HEK293 (cell line): ENCODE measurements at regions not wholly inside any gene's neighbourhood (a gene's known extent, or its start where the extent isn't known, plus 50 kb on each side); places are given as distances from the start of the nearest gene placed in this dataset.

Source experiments
- CTCF ChIA-PET: fragments of 350-600 bp; formaldehyde crosslinking; extraction: SDS; loops from one replicate; lab custom pipeline; 2021; ENCODE audit warnings: antibody characterized with exemption; lab: Yijun Ruan, JAX
- POLR2A ChIA-PET: fragments of 300-600 bp; formaldehyde crosslinking; extraction: SDS; loops from one replicate; lab custom pipeline; 2020; ENCODE audit warnings: antibody characterized with exemption, inconsistent platforms; lab: Yijun Ruan, JAX
- H3K27ac ChIP-seq: fragments of 200-500 bp; sonication (Bioruptor generic); 2 replicates; pipeline ENCODE4 v1.5.1; 2014; ENCODE audit warnings: low read depth, low read length, control low read depth, inconsistent platforms; ENCODE audit errors: extremely low read depth
- H3K36me3 ChIP-seq, 2 experiments: fragments of 200-500 bp in 1 of 2; sonication (Bioruptor generic) in 1 of 2; 1 replicate in 1 of 2; 2 replicates in 1 of 2; pipeline ENCODE4 v1.5.1; 2014 to 2017; ENCODE audit warnings: inconsistent platforms in 2 of 2, low read length in 2 of 2; ENCODE audit not compliant: control insufficient read depth in 2 of 2, insufficient read depth in 1 of 2
- H3K4me1 ChIP-seq: fragments of 200-500 bp; sonication (Bioruptor generic); 2 replicates; pipeline ENCODE4 v1.5.1; 2014; ENCODE audit warnings: mild to moderate bottlenecking, low read length, inconsistent platforms; ENCODE audit not compliant: control insufficient read depth, insufficient read depth
- H3K4me3 ChIP-seq: 2 replicates; pipeline ENCODE4 v1.5.1; 2011; ENCODE audit warnings: low read depth, mild to moderate bottlenecking, control low read depth, low read length, moderate library complexity
- H3K9me3 ChIP-seq: fragments of 200-500 bp; sonication (Bioruptor generic); 2 replicates; pipeline ENCODE4 v1.5.1; 2014; ENCODE audit warnings: low read depth, low read length, inconsistent platforms; ENCODE audit not compliant: control insufficient read depth, insufficient read depth
- ELK4 ChIP-seq: IDR thresholded peaks from 2 replicates; pipeline ENCODE4 v1.6.1; 2011; ENCODE audit warnings: mild to moderate bottlenecking, low read depth, low read length, borderline replicate concordance
- GLI2 ChIP-seq: fragments of 450-650 bp; formaldehyde crosslinking; IDR thresholded peaks from 2 replicates; pipeline ENCODE4; 2017; ENCODE audit warnings: missing biosample characterization, missing genetic modification characterization, low read depth, borderline replicate concordance
- HOXC10 ChIP-seq: sonication (generic); formaldehyde crosslinking; IDR thresholded peaks from 2 replicates; pipeline ENCODE4 v1.8.1; 2023; ENCODE audit warnings: mild to moderate bottlenecking, missing genetic modification reagents
- REST ChIP-seq: fragments of 450-650 bp; formaldehyde crosslinking; IDR thresholded peaks from 2 replicates; pipeline ENCODE4 v1.5.1; 2016; ENCODE audit warnings: missing biosample characterization, missing genetic modification characterization
- SCRT1 ChIP-seq: fragments of 450-650 bp; formaldehyde crosslinking; IDR thresholded peaks from 2 replicates; pipeline ENCODE4 v1.5.1; 2016; ENCODE audit warnings: missing biosample characterization, missing genetic modification characterization, borderline replicate concordance
- ZBTB8A ChIP-seq: fragments of 450-650 bp; formaldehyde crosslinking; IDR thresholded peaks from 2 replicates; pipeline ENCODE4 v1.5.1; 2016; ENCODE audit warnings: missing biosample characterization, missing genetic modification characterization
- ZNF138 ChIP-seq: fragments of 450-650 bp; formaldehyde crosslinking; IDR thresholded peaks from 2 replicates; pipeline ENCODE4 v1.5.1; 2016; ENCODE audit warnings: missing biosample characterization, missing genetic modification characterization, borderline replicate concordance
- ZNF140 ChIP-seq: fragments of 450-650 bp; formaldehyde crosslinking; IDR thresholded peaks from 2 replicates; pipeline ENCODE4 v1.5.1; 2016; ENCODE audit warnings: missing biosample characterization, missing genetic modification characterization
- ZNF157 ChIP-seq: fragments of 450-650 bp; formaldehyde crosslinking; IDR thresholded peaks from 2 replicates; pipeline ENCODE4 v1.5.1; 2016; ENCODE audit warnings: missing biosample characterization, missing genetic modification characterization
- ZNF223 ChIP-seq: fragments of 450-650 bp; formaldehyde crosslinking; IDR thresholded peaks from 2 replicates; pipeline ENCODE4 v1.5.1; 2016; ENCODE audit warnings: missing biosample characterization, missing genetic modification characterization
- ZNF311 ChIP-seq: fragments of 450-650 bp; formaldehyde crosslinking; IDR thresholded peaks from 2 replicates; pipeline ENCODE4 v1.5.1; 2017; ENCODE audit warnings: missing biosample characterization, missing genetic modification characterization, borderline replicate concordance
- ZNF391 ChIP-seq: fragments of 450-650 bp; formaldehyde crosslinking; IDR thresholded peaks from 2 replicates; pipeline ENCODE4 v1.5.1; 2016; ENCODE audit warnings: low read depth, missing biosample characterization, missing genetic modification characterization, borderline replicate concordance
- ZNF426 ChIP-seq: fragments of 450-650 bp; formaldehyde crosslinking; IDR thresholded peaks from 2 replicates; pipeline ENCODE4 v1.5.1; 2017; ENCODE audit warnings: missing biosample characterization, missing genetic modification characterization, mild to moderate bottlenecking, inconsistent platforms, moderate library complexity
- ZNF488 ChIP-seq: fragments of 450-650 bp; formaldehyde crosslinking; IDR thresholded peaks from 2 replicates; pipeline ENCODE4 v1.5.1; 2016; ENCODE audit warnings: missing biosample characterization, missing genetic modification characterization
- ZNF513 ChIP-seq: fragments of 450-650 bp; IDR thresholded peaks from 2 replicates; pipeline ENCODE4 v1.5.1; 2018; ENCODE audit warnings: missing biosample characterization, missing genetic modification characterization
- ZNF521 ChIP-seq: fragments of 450-650 bp; formaldehyde crosslinking; IDR thresholded peaks from 2 replicates; pipeline ENCODE4 v1.5.1; 2017; ENCODE audit warnings: missing biosample characterization, mild to moderate bottlenecking, missing genetic modification characterization
- ZNF548 ChIP-seq: fragments of 450-650 bp; formaldehyde crosslinking; IDR thresholded peaks from 2 replicates; pipeline ENCODE4 v1.5.1; 2016; ENCODE audit warnings: missing biosample characterization, missing genetic modification characterization
- ZNF549 ChIP-seq: fragments of 450-650 bp; IDR thresholded peaks from 2 replicates; pipeline ENCODE4 v1.5.1; 2018; ENCODE audit warnings: missing biosample characterization, missing genetic modification characterization, mild to moderate bottlenecking, inconsistent platforms, moderate library complexity
- ZNF623 ChIP-seq: fragments of 450-650 bp; formaldehyde crosslinking; IDR thresholded peaks from 2 replicates; pipeline ENCODE4 v1.5.1; 2016; ENCODE audit warnings: missing biosample characterization, missing genetic modification characterization
- ZNF654 ChIP-seq: fragments of 450-650 bp; formaldehyde crosslinking; IDR thresholded peaks from 2 replicates; pipeline ENCODE4 v1.5.1; 2016; ENCODE audit warnings: low read depth, missing biosample characterization, missing genetic modification characterization
- ZXDB ChIP-seq: fragments of 450-650 bp; formaldehyde crosslinking; IDR thresholded peaks from 2 replicates; pipeline ENCODE4 v1.5.1; 2016; ENCODE audit warnings: missing biosample characterization, missing genetic modification characterization

- no peak for TF ChIP-seq ZNF654 (tag by site-specific recombination)
- no peak for TF ChIP-seq ZNF548 (tag by site-specific recombination)
- TF ChIP-seq ELK4: no peak
- TF ChIP-seq GLI2: no peak
- TF ChIP-seq ZNF223 (tag by site-specific recombination): no peak
- no peak for TF ChIP-seq SCRT1 (tag by site-specific recombination)
- Histone ChIP-seq H3K4me3 (no peak overlapping the region), H3K27ac (no peak overlapping the region), H3K4me1 (no peaks in the 10 kb centered on the region), H3K9me3 (no peaks in the 10 kb centered on the region), H3K36me3 (no peaks in the 10 kb centered on the region)
- ChIA-PET POLR2A (no interaction called here), CTCF (interaction anchor here (0.6 kb wide), 1 partner anchor 646 kb away, joined by 4 read pairs; no protein-coding TSS in a partner anchor)
Observed at GRCh38 chr6:1464781-1465370, 75.5 kb downstream of the FOXF2 start.

- H3K27ac ChIP-seq: no peak overlapping the region
- no peak overlapping the region for H3K4me3 ChIP-seq
- no peaks in the 10 kb centered on the region for H3K9me3 ChIP-seq
- CTCF ChIA-PET: interaction anchor here (0.6 kb wide), 1 partner anchor 33 kb away, joined by 4 read pairs; no protein-coding TSS in a partner anchor
- H3K36me3 ChIP-seq: no peaks in the 10 kb centered on the region
- H3K4me1 ChIP-seq: no peaks in the 10 kb centered on the region
- TF ChIP-seq ZNF391 (tag by site-specific recombination) (no peak), ZNF521 (tag by site-specific recombination) (no peak), ELK4 (no peak), ZBTB8A (tag by site-specific recombination) (no peak), ZNF140 (no peak), ZNF549 (no peak), ZNF426 (tag by site-specific recombination) (no peak), ZNF157 (tag by site-specific recombination) (no peak), REST (tag by site-specific recombination) (no peak), ZNF311 (no peak), ZNF623 (tag by site-specific recombination) (no peak), HOXC10 (CRISPR knock-in tag) (no peak), ZNF513 (tag by site-specific recombination) (no peak), ZNF488 (tag by site-specific recombination) (no peak), ZNF138 (tag by site-specific recombination) (no peak), ZXDB (no peak)
- POLR2A ChIA-PET: interaction anchor here (0.7 kb wide), 2 partner anchors 49 to 371 kb away, joined by 3 to 5 read pairs; no protein-coding TSS in a partner anchor
Observed at GRCh38 chr6:1468126-1468525, 78.8 kb downstream of the FOXF2 start.
